ENCODE measurements at regions not wholly inside any gene's neighbourhood (a gene's known extent, or its start where the extent isn't known, plus 50 kb on each side); places are given as distances from the start of the nearest gene placed in this dataset.

GRCh38 chr10:128852449-128852848 lies 614.6 kb upstream of the MGMT start:
- Mint-ChIP-seq H3K27me3 (peaks cover 0 to 17% of the 10 kb centered on the region in 2 donors), H3K4me3 (no peak overlapping the region), H3K36me3 (ENCODE audit: insufficient read depth) (no peaks in the 10 kb centered on the region), H3K27ac (no peak overlapping the region), H3K9me3 (no peaks in the 10 kb centered on the region), H3K4me1 (ENCODE audit: low read depth in 2 of 2) (no peaks in the 10 kb centered on the region)
- DNase-seq, result no peak
- no peak for ATAC-seq (replicated peaks)

- H3K27ac Mint-ChIP-seq, result no peak overlapping the region
- H3K9me3 Mint-ChIP-seq, result no peaks in the 10 kb centered on the region
- no peaks in the 10 kb centered on the region for H3K36me3 Mint-ChIP-seq (ENCODE audit: insufficient read depth)
- ATAC-seq (replicated peaks) (no peak), DNase-seq (no peak)
- H3K27me3 Mint-ChIP-seq, result peaks cover 0 to 21% of the 10 kb centered on the region in 2 donors
- no peaks in the 10 kb centered on the region for H3K4me1 Mint-ChIP-seq (ENCODE audit: low read depth in 2 of 2)
- H3K4me3 Mint-ChIP-seq, result no peak overlapping the region
These were observed 614.1 kb upstream of the MGMT start for GRCh38 chr10:128852902-128853301.

GRCh38 chr10:128853537-128853936 lies 613.5 kb upstream of the MGMT start:
- H3K4me3 Mint-ChIP-seq, result no peak overlapping the region
- no peaks in the 10 kb centered on the region for H3K36me3 Mint-ChIP-seq (ENCODE audit: insufficient read depth)
- peaks cover 0 to 22% of the 10 kb centered on the region in 2 donors for H3K27me3 Mint-ChIP-seq
- DNase-seq (no peak), ATAC-seq (replicated peaks) (no peak)
- H3K4me1 Mint-ChIP-seq (ENCODE audit: low read depth in 2 of 2), result no peaks in the 10 kb centered on the region
- no peak overlapping the region for H3K27ac Mint-ChIP-seq
- no peaks in the 10 kb centered on the region for H3K9me3 Mint-ChIP-seq

GRCh38 chr10:128854204-128854603 lies 612.8 kb upstream of the MGMT start:
- H3K9me3 Mint-ChIP-seq, result no peaks in the 10 kb centered on the region
- no peaks in the 10 kb centered on the region for H3K4me1 Mint-ChIP-seq (ENCODE audit: low read depth in 2 of 2)
- DNase-seq (no peak), ATAC-seq (replicated peaks) (no peak)
- no peak overlapping the region for H3K27ac Mint-ChIP-seq
- H3K36me3 Mint-ChIP-seq (ENCODE audit: insufficient read depth), result no peaks in the 10 kb centered on the region
- H3K27me3 Mint-ChIP-seq, result peaks cover 0 to 22% of the 10 kb centered on the region in 2 donors
- H3K4me3 Mint-ChIP-seq, result no peak overlapping the region

- H3K27me3 Mint-ChIP-seq, result peaks cover 0 to 14% of the 10 kb centered on the region in 2 donors
- no peaks in the 10 kb centered on the region for H3K9me3 Mint-ChIP-seq
- no peaks in the 10 kb centered on the region for H3K36me3 Mint-ChIP-seq (ENCODE audit: insufficient read depth)
- no peak overlapping the region for H3K4me3 Mint-ChIP-seq
- no peaks in the 10 kb centered on the region for H3K4me1 Mint-ChIP-seq (ENCODE audit: low read depth in 2 of 2)
- ATAC-seq (replicated peaks), result no peak
- H3K27ac Mint-ChIP-seq, result no peak overlapping the region
- no peak for DNase-seq
These were observed 612.1 kb upstream of the MGMT start for GRCh38 chr10:128854963-128855362.

GRCh38 chr10:128855618-128856428 lies 611.2 kb upstream of the MGMT start:
- Mint-ChIP-seq H3K4me1 (ENCODE audit: low read depth in 2 of 2) (no peaks in the 10 kb centered on the region), H3K27ac (no peak overlapping the region), H3K9me3 (no peaks in the 10 kb centered on the region), H3K36me3 (ENCODE audit: insufficient read depth) (no peaks in the 10 kb centered on the region), H3K4me3 (no peak overlapping the region), H3K27me3 (peaks cover 0 to 12% of the 10 kb centered on the region in 2 donors)
- ATAC-seq (replicated peaks) (no peak), DNase-seq (no peak)

GRCh38 chr10:128859738-128860386 lies 607.2 kb upstream of the MGMT start:
- no peak for ATAC-seq (replicated peaks)
- no peaks in the 10 kb centered on the region for H3K4me1 Mint-ChIP-seq (ENCODE audit: low read depth in 2 of 2)

GRCh38 chr10:128860574-128860973 lies 606.5 kb upstream of the MGMT start:
- Mint-ChIP-seq H3K36me3 (ENCODE audit: insufficient read depth) (no peaks in the 10 kb centered on the region), H3K27ac (no peak overlapping the region), H3K4me1 (ENCODE audit: low read depth in 2 of 2) (no peaks in the 10 kb centered on the region), H3K4me3 (no peak overlapping the region), H3K9me3 (no peaks in the 10 kb centered on the region), H3K27me3 (peaks cover 0 to 30% of the 10 kb centered on the region in 2 donors)
- no peak for ATAC-seq (replicated peaks)
- no peak for DNase-seq

More at GRCh38 chr10:128859738-128860386, 607.2 kb upstream of the MGMT start:
- H3K4me3 Mint-ChIP-seq, result no peak overlapping the region
- H3K27me3 Mint-ChIP-seq, result peaks cover 0 to 30% of the 10 kb centered on the region in 2 donors
- H3K36me3 Mint-ChIP-seq (ENCODE audit: insufficient read depth), result no peaks in the 10 kb centered on the region
- no peak for DNase-seq
- no peaks in the 10 kb centered on the region for H3K9me3 Mint-ChIP-seq
- H3K27ac Mint-ChIP-seq, result no peak overlapping the region

- no peaks in the 10 kb centered on the region for H3K36me3 Mint-ChIP-seq (ENCODE audit: insufficient read depth)
- no peak overlapping the region for H3K27ac Mint-ChIP-seq
- ATAC-seq (replicated peaks), result no peak
- H3K27me3 Mint-ChIP-seq, result peaks cover 0 to 30% of the 10 kb centered on the region in 2 donors
- no peaks in the 10 kb centered on the region for H3K9me3 Mint-ChIP-seq
- H3K4me1 Mint-ChIP-seq (ENCODE audit: low read depth in 2 of 2), result no peaks in the 10 kb centered on the region
- H3K4me3 Mint-ChIP-seq, result no peak overlapping the region
- DNase-seq, result no peak
These were observed 605.8 kb upstream of the MGMT start for GRCh38 chr10:128861018-128861901.

GRCh38 chr10:128863411-128863810 lies 603.6 kb upstream of the MGMT start:
- DNase-seq, result no peak
- Mint-ChIP-seq H3K27ac (no peak overlapping the region), H3K36me3 (ENCODE audit: insufficient read depth) (no peaks in the 10 kb centered on the region), H3K4me3 (no peak overlapping the region), H3K27me3 (peaks cover 0 to 30% of the 10 kb centered on the region in 2 donors), H3K9me3 (peaks cover 0 to 8% of the 10 kb centered on the region in 2 donors), H3K4me1 (ENCODE audit: low read depth in 2 of 2) (no peaks in the 10 kb centered on the region)
- ATAC-seq (replicated peaks), result no peak

GRCh38 chr10:128863823-128864405 lies 603.1 kb upstream of the MGMT start:
- Mint-ChIP-seq H3K27me3 (peaks cover 0 to 30% of the 10 kb centered on the region in 2 donors), H3K9me3 (peaks cover 0 to 8% of the 10 kb centered on the region in 2 donors), H3K4me3 (no peak overlapping the region), H3K27ac (no peak overlapping the region), H3K36me3 (ENCODE audit: insufficient read depth) (no peaks in the 10 kb centered on the region), H3K4me1 (ENCODE audit: low read depth in 2 of 2) (no peaks in the 10 kb centered on the region)
- DNase-seq (no peak), ATAC-seq (replicated peaks) (no peak)

GRCh38 chr10:128864554-128865295 lies 602.3 kb upstream of the MGMT start:
- H3K27ac Mint-ChIP-seq, result no peak overlapping the region
- no peak overlapping the region for H3K4me3 Mint-ChIP-seq
- no peak for DNase-seq
- peaks cover 0 to 8% of the 10 kb centered on the region in 2 donors for H3K9me3 Mint-ChIP-seq
- H3K27me3 Mint-ChIP-seq, result peaks cover 0 to 30% of the 10 kb centered on the region in 2 donors
- no peaks in the 10 kb centered on the region for H3K36me3 Mint-ChIP-seq (ENCODE audit: insufficient read depth)
- H3K4me1 Mint-ChIP-seq (ENCODE audit: low read depth in 2 of 2), result no peaks in the 10 kb centered on the region
- no peak for ATAC-seq (replicated peaks)

All from effector memory CD8-positive, alpha-beta T cell (primary cell).